NCI-H446 treated with DMSO at 0.1 percent for 48 hours (cell line): ENCODE measurements at regions not wholly inside any gene's neighbourhood (a gene's known extent, or its start where the extent isn't known, plus 50 kb on each side); places are given as distances from the start of the nearest gene placed in this dataset.
"Not testable (repeated sequence)": the region's sequence is repeated elsewhere in the genome, so short reads cannot be mapped to it uniquely, and the experiment has no call there.

Experiments used
- DNase-seq: peaks from one replicate; lab custom pipeline; 2025; lab: John Stamatoyannopoulos, UW

- no peak for DNase-seq
These were observed 438.0 kb upstream of the NFE2L3 start for GRCh38 chr7:25714013-25714412.

GRCh38 chr7:25716421-25716820, 435.6 kb upstream of the NFE2L3 start:
- DNase-seq, result no peak

GRCh38 chr7:25718596-25718995, 433.4 kb upstream of the NFE2L3 start:
- no peak for DNase-seq

GRCh38 chr7:25719190-25719896, 432.7 kb upstream of the NFE2L3 start:
- no peak for DNase-seq

- DNase-seq, result no peak
These were observed 431.6 kb upstream of the NFE2L3 start for GRCh38 chr7:25720427-25720826.

- peak; percentile 74 for DNase-seq
These were observed 429.1 kb upstream of the NFE2L3 start for GRCh38 chr7:25722856-25723255.

GRCh38 chr7:25725451-25725850, 426.5 kb upstream of the NFE2L3 start:
- DNase-seq, result no peak

GRCh38 chr7:25726170-25726780, 425.7 kb upstream of the NFE2L3 start:
- no peak for DNase-seq

GRCh38 chr7:25726781-25727311, 425.2 kb upstream of the NFE2L3 start:
- DNase-seq, result no peak

- no peak for DNase-seq
These were observed 424.6 kb upstream of the NFE2L3 start for GRCh38 chr7:25727446-25727845.

- DNase-seq, result no peak
These were observed 424.1 kb upstream of the NFE2L3 start for GRCh38 chr7:25727876-25728275.

- no peak for DNase-seq
These were observed 420.7 kb upstream of the NFE2L3 start for GRCh38 chr7:25731068-25731845.

GRCh38 chr7:25731846-25732245, 420.2 kb upstream of the NFE2L3 start:
- no peak for DNase-seq

GRCh38 chr7:25732766-25733217, 419.2 kb upstream of the NFE2L3 start:
- no peak for DNase-seq

GRCh38 chr7:25735674-25736242, 416.2 kb upstream of the NFE2L3 start:
- no peak for DNase-seq

GRCh38 chr7:25738528-25738927, 413.5 kb upstream of the NFE2L3 start:
- no peak for DNase-seq

GRCh38 chr7:25739143-25739542, 412.9 kb upstream of the NFE2L3 start:
- no peak for DNase-seq

- DNase-seq, result no peak
These were observed 409.7 kb upstream of the NFE2L3 start for GRCh38 chr7:25742316-25742715.

GRCh38 chr7:25743670-25744451, 408.1 kb upstream of the NFE2L3 start:
- DNase-seq, result not testable (repeated sequence)

GRCh38 chr7:25750744-25751508, 401.1 kb upstream of the NFE2L3 start:
- no peak for DNase-seq

GRCh38 chr7:25752154-25752553, 399.8 kb upstream of the NFE2L3 start:
- no peak for DNase-seq
